Hepatic stellate cell (primary cell): ENCODE measurements at regions not wholly inside any gene's neighbourhood (a gene's known extent, or its start where the extent isn't known, plus 50 kb on each side); places are given as distances from the start of the nearest gene placed in this dataset.

Experiments
- DNase-seq: peaks from one replicate; pipeline ENCODE4 v3.0.0; 2011; ENCODE audit warnings: low spot score

GRCh38 chr13:59546178-59546577 is 617.5 kb downstream of the DIAPH3 start:
- no peak for DNase-seq

GRCh38 chr13:59547950-59548349 is 615.8 kb downstream of the DIAPH3 start:
- no peak for DNase-seq

- no peak for DNase-seq
These were observed 600.8 kb downstream of the DIAPH3 start for GRCh38 chr13:59562924-59563323.

- no peak for DNase-seq
These were observed 597.2 kb downstream of the DIAPH3 start for GRCh38 chr13:59566561-59566960.

- no peak for DNase-seq
These were observed 595.4 kb downstream of the DIAPH3 start for GRCh38 chr13:59568306-59568705.

GRCh38 chr13:59570204-59570603 is 593.5 kb downstream of the DIAPH3 start:
- no peak for DNase-seq

- no peak for DNase-seq
These were observed 579.6 kb downstream of the DIAPH3 start for GRCh38 chr13:59584101-59584500.

GRCh38 chr13:59584761-59585670 is 578.7 kb downstream of the DIAPH3 start:
- DNase-seq: no peak

- DNase-seq: no peak
These were observed 576.7 kb downstream of the DIAPH3 start for GRCh38 chr13:59587030-59587429.

GRCh38 chr13:59587971-59588716 is 575.6 kb downstream of the DIAPH3 start:
- DNase-seq: no peak

- no peak for DNase-seq
These were observed 575.0 kb downstream of the DIAPH3 start for GRCh38 chr13:59588717-59589067.

- DNase-seq: no peak
These were observed 561.7 kb downstream of the DIAPH3 start for GRCh38 chr13:59601993-59602392.

- no peak for DNase-seq
These were observed 560.1 kb downstream of the DIAPH3 start for GRCh38 chr13:59603646-59604045.

GRCh38 chr13:59607172-59607571 is 556.6 kb downstream of the DIAPH3 start:
- no peak for DNase-seq

GRCh38 chr13:59607780-59608233 is 555.9 kb downstream of the DIAPH3 start:
- DNase-seq: no peak

- no peak for DNase-seq
These were observed 554.3 kb downstream of the DIAPH3 start for GRCh38 chr13:59609421-59609820.
